ENCODE measurements at regions not wholly inside any gene's neighbourhood (a gene's known extent, or its start where the extent isn't known, plus 50 kb on each side); places are given as distances from the start of the nearest gene placed in this dataset.
"Not testable (repeated sequence)": the region's sequence is repeated elsewhere in the genome, so short reads cannot be mapped to it uniquely, and the experiment has no call there.

- no peak for ATAC-seq
These were observed 218.7 kb upstream of the PELI2 start for GRCh38 chr14:55899531-55899930.

- no peak for ATAC-seq
These were observed 217.5 kb upstream of the PELI2 start for GRCh38 chr14:55900749-55901148.

- no peak for ATAC-seq
These were observed 216.9 kb upstream of the PELI2 start for GRCh38 chr14:55901291-55901690.

GRCh38 chr14:55902241-55902640 lies 216.0 kb upstream of the PELI2 start:
- no peak for ATAC-seq

GRCh38 chr14:55904086-55904485 lies 214.1 kb upstream of the PELI2 start:
- ATAC-seq: no peak

- ATAC-seq: no peak
These were observed 210.1 kb upstream of the PELI2 start for GRCh38 chr14:55908106-55908505.

- no peak for ATAC-seq
These were observed 208.3 kb upstream of the PELI2 start for GRCh38 chr14:55909879-55910278.

GRCh38 chr14:55910601-55911243 lies 207.5 kb upstream of the PELI2 start:
- no peak for ATAC-seq

- no peak for ATAC-seq
These were observed 206.4 kb upstream of the PELI2 start for GRCh38 chr14:55911776-55912175.

GRCh38 chr14:55912344-55912743 lies 205.9 kb upstream of the PELI2 start:
- peak; percentile 46 for ATAC-seq

- ATAC-seq: no peak
These were observed 204.7 kb upstream of the PELI2 start for GRCh38 chr14:55913324-55914025.

GRCh38 chr14:55914771-55915170 lies 203.4 kb upstream of the PELI2 start:
- no peak for ATAC-seq

GRCh38 chr14:55915456-55915855 lies 202.8 kb upstream of the PELI2 start:
- no peak for ATAC-seq

GRCh38 chr14:55919800-55920199 lies 198.4 kb upstream of the PELI2 start:
- not testable (repeated sequence) for ATAC-seq

- no peak for ATAC-seq
These were observed 196.7 kb upstream of the PELI2 start for GRCh38 chr14:55921511-55921910.

- no peak for ATAC-seq
These were observed 192.2 kb upstream of the PELI2 start for GRCh38 chr14:55926007-55926406.

GRCh38 chr14:55927028-55927427 lies 191.2 kb upstream of the PELI2 start:
- ATAC-seq: no peak

- no peak for ATAC-seq
These were observed 189.9 kb upstream of the PELI2 start for GRCh38 chr14:55928276-55928675.

GRCh38 chr14:55929136-55929535 lies 189.1 kb upstream of the PELI2 start:
- ATAC-seq: no peak

GRCh38 chr14:55930016-55930784 lies 188.0 kb upstream of the PELI2 start:
- ATAC-seq: no peak

- ATAC-seq: no peak
These were observed 181.5 kb upstream of the PELI2 start for GRCh38 chr14:55936691-55937090.

GRCh38 chr14:55938249-55938791 lies 179.9 kb upstream of the PELI2 start:
- ATAC-seq: peak; percentile 93

GRCh38 chr14:55942076-55942654 lies 176.0 kb upstream of the PELI2 start:
- ATAC-seq: no peak
